KG1 (cell line): ENCODE measurements at regions not wholly inside any gene's neighbourhood (a gene's known extent, or its start where the extent isn't known, plus 50 kb on each side); places are given as distances from the start of the nearest gene placed in this dataset.

ENCODE experiments used
- DNase-seq: peaks from one replicate; lab custom pipeline; 2025; lab: John Stamatoyannopoulos, UW

DNA sequence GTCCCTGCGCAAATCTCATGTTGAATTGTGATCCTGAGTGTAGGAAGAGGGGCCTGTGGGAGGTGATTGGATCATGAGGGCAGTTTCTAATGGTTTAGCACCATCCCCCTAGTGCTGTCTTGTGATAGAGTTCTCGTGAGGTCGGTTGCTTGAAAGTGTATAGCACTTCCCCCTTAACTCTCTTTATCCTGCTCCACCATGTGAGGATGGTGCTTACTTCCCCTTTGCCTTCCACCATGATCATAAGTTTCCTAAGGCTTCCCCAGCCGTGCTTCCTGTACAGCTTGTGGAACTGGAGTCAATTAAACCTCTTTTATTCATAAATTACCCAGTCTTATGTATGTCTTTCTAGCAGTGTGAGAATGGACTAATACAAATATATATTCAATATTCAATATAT lies 303.7 kb upstream of the SEL1L start:
- no peak for DNase-seq

DNA sequence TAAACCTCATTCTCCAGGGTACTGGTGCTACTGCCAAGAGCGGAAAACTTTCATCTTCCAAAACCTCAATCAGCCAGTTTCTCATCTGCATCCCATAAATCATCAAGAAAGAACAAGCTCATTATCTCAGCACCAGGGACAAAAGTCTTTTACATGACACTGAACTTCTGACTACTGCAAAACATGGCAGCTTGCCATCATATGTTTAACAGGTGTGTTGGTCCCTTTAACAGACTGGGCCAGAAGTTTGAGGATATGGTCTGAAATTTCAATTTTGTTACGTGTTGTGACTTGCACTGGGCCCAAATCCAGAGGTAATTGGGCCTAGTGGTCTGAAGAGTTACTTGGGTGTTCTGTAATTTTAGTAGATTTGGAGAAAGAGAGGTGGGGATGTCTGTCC lies 305.4 kb upstream of the SEL1L start:
- DNase-seq, result no peak

DNA sequence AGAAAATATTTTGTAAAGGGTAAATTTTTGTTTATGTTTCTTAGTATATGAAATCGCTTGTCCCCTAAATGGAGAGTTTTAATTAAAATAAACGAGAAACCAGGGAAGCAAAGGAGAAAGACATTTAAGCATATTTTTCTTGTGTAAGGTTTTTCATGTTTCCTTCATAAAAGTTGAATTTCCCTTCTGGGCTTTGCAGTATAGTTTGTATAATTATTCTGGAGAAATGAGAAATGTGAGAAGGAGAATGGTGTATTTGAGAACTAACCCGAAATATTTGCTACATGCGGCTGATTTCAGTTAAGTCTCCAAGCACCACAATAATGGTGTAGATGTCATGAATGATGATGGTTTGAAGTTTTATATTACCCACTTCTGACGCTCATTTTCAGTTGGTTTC lies 307.7 kb upstream of the SEL1L start:
- no peak for DNase-seq

DNA sequence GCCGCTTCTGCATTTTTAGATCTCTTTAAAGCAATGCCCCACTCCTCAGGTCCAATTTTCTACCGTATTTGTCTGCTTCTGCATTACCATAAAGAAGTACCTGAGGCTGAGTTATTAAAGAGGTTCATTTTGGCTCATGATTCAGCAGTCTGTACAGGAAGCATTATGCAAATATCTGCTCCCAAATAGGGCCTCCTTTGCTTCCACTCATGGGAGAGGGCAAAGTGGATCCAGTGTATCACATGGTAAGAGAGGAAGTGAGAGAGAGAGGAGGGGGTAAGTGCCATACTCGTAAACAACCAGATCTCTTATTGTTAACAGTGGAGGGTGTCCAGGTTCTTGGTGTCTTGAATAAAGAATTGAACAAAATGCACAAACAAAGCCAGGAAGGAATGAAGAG lies 316.1 kb upstream of the SEL1L start:
- no peak for DNase-seq

DNA sequence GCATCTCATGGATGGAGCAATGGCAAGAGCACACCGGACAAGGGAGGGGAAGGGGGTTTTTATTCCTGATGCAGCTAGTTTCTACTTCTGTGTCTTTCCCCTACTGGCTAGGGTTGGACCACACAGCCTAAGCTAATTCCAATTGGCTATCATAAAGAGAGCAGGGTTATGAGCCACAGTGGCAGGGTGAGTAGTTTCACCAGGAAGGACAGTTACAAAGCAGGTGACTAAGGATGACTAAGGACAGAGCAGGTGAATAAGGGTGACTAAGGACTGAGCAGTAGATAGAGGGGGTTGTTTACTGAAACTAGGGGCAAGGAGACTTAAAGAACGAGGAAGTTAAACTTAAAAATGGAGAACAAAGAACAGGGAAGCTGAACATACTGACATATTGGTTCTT lies 321.4 kb upstream of the SEL1L start:
- DNase-seq, result no peak

DNA sequence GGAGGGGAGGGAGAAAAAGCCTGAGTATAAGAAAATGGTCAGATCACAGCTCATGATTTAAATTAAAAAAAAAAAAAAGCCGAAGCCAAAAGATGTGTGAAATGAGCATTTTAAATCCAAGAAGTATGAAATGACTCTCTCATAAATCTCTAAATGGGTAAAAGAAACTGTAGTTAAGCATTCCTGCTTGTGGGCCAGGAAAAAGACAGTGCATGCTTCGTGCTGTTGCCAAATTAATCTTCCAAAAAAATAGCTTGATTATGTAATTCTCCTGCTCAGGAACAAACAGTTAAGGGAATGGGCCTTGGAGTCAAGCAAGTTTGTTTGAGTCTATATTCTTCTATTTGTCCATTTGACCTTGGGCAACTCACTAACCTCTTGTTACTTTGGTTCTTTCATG lies 325.4 kb upstream of the SEL1L start:
- DNase-seq, result no peak

DNA sequence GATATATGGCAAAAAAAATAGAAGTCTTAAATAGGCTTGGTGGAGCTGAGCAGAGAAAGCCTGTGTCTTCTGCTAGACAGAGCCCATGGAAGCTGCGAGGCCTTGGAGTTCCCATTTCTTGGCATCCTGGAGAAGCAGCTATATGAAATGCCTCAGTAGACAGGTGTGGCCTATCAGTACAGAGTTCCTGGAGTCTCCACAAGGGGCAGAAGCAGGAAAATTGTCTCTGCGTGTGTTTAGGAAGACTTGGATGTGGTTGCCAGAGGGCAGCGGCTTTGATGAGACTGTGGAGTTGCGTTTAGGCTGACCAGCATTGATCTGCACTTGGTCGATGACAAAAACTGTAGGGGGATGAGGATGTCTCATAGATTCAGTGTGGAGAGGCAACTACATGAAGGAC lies 334.5 kb upstream of the SEL1L start:
- no peak for DNase-seq

DNA sequence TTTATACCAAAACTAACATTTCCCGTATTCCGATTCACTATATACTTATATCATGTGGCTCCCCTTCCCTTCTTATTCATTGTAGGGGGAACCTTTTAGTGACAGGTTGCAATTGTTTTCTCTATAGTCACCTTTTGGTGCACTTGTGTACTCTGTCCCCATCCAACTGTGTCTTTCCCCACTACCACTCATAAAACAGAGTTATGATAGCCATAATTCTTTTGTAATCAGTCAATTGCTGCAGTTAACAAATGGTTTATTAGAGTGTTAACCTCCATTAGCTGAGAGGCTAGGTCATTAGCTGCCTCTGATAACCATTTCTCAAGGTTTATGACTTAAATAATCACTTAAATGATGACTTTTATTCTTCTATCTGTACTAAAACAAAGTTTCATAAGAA lies 338.1 kb upstream of the SEL1L start:
- DNase-seq, result no peak

DNA sequence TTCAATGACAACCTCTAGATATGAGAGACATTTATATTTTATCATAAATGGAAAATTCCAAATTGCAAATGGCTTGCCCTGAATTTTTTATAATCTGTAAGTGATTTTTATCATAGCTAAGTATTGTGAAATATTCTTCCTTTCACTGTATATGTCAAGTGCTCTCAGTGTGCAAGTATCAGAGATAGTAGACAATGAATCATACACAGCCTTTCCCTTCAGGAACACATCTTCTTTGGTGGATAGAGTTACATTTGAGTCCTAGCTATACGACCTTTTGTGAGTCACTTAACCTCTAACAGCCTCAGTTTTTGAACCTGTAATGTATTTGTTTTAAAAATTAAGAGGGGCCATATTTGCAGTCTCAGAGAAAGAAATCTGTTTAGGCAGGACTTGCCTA lies 350.7 kb upstream of the SEL1L start:
- DNase-seq, result no peak

DNA sequence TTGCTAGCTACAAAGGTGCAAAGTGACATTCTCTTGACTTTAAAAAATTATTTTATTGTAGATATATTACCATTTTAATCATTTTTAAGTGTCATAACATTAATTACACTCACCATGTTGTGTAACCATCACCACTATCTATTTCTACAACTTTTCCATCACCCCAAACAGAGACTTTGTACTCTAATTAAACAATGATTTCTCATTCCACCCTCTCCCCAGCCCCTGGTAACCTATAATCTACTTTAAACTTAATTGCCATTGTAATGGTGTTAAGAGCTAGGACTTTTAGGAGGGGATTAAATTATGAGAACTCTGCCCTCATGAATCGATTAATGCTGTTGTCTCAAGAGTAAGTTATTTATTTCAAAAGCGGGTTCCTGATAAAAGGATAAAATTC lies 352.9 kb upstream of the SEL1L start:
- DNase-seq, result no peak

DNA sequence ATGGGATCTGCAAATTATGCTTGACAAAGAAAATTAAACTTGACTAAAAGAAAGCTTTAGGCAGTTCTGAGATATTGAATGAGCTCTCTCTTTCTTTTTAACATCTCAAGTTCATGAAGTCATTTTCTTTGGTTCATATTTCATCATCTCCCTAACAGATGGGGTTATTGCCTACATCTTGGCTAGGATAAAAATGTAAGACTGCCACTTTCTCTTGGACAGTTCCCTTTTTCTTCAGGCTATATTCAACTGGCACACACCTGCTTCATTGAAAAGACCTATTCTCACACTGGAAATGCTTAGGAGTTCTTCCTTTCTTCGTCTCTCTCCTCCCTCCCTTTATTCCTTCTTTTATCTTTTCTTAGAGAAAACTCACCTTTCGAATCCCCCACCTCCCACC lies 355.9 kb upstream of the SEL1L start:
- no peak for DNase-seq

DNA sequence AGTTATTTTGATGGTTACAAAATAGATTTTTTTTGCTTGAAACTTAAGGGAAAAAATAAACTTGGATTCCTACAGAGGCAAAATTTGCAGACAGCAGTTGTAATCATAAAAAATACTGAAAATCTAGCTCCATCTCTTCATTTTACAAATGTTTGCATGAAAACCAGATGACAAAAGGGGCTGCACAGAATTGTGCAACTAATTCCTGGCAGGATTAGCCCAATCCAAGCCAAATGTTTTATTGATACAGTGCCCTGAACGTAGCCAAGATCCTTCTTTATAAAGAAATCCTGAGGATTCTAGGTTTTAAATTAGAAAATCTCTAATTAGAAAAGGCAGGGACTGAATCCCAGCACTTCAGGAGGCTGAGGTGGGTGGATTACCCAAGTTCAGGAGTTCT lies 356.4 kb upstream of the SEL1L start:
- no peak for DNase-seq

DNA sequence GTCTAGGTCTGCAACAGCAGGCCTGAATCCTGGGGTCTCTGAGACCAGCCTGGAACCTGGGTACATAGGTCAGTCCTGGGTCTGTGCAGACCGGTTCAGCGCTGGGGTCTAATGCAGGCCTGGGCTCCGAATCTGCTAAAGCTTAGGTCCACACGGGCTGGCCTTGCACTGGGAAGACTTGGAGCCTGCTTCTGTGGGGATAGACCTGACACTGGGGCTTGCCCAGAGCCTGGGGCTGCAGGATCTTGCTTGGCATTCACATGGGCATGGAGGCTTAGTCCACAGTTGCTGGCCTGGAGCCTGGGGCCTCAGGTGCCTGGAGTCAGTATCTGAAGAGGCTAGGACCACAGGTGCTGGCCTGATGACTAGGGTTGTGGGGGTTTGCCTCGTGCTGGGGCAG lies 369.8 kb upstream of the SEL1L start:
- DNase-seq, result no peak

DNA sequence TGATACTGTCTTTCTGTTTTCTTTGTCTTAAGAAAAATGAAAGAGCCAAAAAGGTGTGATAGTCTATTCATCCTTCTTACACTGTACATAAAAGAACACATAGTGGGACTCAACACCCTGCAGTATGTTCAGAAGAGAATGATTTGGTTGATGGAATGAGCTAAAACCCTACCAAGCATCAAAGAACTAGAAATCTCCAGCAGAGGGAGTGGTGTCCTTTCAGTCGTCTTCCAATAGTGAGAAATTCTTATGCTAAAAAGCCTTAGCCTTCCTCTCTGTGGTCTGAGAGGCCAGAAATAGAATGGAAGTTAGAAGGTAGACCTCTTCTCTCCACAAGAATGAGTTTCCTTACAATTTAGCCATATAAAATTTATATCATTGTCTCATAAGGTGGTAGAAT lies 393.4 kb upstream of the SEL1L start:
- DNase-seq, result no peak

DNA sequence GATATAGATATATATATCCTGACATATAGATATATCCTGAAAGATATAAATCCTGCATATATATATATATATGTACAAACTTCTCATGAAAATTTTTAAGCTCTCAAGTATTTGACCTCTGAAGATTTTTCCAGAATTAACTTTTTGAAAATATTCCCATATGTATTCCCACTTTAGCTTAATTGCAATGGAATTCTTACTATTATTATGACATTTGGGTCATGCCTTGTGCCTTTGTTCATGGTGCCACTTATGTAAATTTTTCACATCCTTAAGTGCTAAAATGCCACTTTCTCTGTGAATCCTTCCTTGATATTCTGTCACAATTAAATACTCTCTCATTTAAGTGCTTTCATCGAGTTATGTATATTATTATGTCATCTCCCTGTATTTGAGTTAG lies 398.2 kb upstream of the SEL1L start:
- DNase-seq, result no peak

DNA sequence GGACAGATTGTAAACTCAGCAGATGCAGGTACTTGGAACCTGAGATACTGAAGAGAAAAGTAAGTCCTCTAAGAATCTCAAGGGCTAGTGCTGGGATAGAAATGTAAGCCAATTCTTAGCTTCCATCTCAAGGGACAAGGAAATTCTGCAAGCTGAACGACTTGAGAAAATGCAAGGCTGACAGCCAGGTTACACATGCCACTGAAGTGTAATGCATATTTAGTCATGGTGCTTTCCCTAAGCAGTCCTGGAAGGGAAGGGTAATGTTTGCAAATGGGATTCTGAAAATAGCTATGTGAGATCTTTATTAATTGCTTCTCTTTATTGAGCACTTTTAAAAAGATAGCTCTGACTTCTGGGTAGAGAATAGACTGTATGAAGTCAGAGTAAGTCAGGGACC lies 402.7 kb upstream of the SEL1L start:
- no peak for DNase-seq

DNA sequence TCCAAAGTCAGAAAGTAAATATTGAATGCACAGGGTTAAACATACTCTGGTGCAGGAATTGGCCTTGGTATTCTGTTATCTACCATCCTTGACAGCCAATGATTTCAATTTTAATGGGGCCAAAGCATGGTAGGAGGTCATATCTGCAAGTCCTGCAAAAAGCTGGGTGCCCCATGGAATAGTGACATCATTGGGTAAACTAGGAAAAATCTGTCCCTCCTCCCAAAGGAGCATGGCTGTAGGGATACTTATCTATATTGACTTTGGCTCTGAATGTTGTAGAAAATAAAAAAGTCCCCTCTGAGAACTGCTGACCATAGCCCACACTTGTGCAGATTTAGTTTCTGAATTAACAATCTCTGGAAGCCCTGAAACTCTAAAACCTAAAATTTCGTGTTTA lies 403.2 kb upstream of the SEL1L start:
- DNase-seq, result no peak

DNA sequence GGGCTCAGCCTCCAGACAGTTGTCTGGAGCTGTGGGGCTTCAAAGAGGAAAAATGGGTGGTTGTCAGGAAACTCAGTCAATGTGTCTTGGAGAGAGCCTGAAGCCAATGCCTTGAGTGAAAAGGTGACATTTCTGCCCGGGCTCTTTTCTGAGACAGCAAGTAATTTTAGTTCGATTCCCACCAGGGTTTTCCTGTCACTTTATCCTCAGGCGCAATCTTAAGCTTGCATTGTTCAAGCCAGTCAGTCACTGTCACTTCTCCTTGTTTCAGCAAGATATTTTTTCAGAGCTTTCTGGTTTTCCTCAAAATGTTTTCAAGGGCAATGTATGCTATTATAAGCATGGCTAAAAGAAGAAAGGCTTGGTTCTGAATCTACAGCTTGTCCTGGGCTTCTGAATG lies 404.7 kb upstream of the SEL1L start:
- DNase-seq, result no peak

DNA sequence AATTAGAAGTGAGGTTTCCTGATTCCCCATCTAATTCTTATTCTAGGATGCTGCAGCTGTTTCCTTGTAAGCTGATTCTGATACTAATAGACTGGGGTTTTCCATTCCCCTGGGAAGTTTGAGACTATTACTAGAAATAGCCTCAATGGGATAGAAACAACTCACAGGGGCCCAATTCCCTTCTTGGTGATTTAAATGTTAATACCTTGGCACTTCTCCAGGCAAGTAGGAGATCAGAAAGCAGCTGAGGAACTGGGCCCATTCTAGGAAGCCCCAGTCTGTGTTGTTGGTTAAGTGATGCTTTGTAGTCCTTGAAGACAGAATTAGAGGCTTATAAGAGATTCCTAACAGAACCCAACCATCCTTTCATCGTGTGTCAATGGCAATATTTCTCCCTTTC lies 407.0 kb upstream of the SEL1L start:
- no peak for DNase-seq

DNA sequence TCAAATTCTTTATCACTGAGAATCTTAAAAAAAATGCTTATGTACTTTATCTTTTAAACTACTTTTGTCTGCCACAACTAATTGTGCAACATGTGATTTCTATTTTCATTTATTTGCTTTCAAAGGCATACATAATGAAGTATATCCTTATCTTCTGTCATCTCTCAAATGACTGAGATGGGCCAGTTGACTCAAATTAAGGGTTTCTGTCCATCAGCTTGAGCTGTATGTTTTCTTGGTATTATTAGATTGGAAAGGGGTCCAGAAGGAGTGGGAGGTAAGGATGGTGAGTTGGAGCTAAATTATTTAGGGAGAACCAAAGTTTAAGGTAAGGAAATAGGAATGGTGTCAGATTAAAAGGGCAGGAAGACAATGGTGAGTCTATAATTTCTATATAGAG lies 408.4 kb upstream of the SEL1L start:
- DNase-seq, result no peak

DNA sequence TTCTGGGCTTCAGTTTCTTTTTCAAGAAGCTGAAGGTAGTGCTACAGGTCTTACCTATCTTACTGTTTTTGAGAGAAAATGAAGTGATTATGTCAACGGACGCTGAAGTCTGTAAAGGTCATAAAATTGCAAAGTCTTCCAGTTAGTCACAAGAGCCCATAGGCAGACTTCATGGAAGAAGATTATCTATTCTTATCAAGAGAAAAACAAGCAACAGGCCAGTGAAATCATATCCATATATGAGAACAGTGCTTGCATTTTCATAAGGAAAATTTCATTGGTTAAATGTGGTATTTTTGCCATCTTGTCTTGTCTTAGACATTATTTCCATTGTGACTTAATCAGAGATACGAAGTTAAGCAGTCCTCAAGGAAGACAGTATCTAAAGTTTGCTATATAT lies 412.7 kb upstream of the SEL1L start:
- no peak for DNase-seq

DNA sequence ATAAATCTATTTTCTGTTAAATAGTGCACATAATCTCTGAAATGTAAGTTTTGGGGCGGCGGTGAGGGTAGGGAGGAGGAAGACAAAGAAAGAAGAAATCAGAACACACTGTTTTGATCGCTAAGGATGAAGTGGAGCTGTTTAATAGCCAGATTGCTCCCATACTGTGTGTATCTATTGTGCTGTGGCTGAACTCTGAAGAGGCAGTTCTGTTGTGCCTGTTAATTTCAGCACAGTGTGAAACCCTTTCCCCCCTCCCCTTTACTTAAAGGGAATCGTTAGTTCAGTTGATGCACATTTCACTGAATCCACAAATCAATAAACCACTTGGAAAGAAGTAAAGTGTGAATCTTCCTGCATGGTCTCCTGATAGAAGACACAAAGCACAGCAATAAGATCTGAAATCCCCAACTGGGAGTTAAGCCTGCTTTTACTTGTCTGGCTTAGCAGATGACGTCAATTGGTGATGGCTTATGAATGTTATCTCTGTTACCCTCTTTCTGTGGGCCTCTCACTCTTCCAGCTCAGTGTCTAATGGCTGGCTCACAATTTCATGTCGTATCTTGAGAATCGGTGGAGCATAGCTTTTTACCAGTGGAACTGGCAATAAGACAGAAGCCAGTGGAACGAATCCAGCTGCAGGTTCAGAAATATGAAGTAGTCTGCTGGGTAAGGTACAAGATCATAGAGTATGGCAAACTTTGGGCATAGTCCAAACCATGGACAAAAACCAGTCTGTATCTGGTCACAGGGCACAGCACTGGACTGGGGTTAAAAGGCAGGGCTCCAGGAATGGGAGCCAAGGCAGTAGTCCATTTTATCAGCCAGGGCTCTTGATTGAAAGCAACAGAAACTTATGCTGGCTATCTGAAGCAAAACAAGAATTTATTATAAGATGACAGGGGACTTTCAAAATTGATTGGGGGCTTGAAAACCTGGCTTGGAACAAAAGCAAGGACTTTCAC lies 413.5 kb upstream of the SEL1L start:
- DNase-seq, result no peak

DNA sequence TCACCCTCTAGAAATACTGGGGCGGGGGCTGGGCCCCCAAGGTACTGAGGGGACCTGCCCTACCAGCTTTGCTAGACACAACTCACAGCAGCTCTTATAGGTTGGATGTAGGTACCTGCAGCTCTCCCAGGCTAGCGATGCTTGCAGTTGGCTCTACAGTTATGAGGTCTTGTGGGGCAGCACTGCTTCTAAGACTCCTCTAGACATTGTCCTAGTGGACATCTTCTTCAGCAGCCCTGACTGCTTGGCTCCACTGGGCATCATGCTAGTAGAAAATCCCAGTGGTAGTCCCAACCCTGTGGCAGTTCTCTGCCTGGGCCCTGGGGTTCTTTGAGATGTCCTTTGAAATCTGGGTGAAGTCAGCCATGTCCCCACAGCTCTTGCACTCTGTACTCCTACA lies 419.3 kb upstream of the SEL1L start:
- DNase-seq, result no peak

DNA sequence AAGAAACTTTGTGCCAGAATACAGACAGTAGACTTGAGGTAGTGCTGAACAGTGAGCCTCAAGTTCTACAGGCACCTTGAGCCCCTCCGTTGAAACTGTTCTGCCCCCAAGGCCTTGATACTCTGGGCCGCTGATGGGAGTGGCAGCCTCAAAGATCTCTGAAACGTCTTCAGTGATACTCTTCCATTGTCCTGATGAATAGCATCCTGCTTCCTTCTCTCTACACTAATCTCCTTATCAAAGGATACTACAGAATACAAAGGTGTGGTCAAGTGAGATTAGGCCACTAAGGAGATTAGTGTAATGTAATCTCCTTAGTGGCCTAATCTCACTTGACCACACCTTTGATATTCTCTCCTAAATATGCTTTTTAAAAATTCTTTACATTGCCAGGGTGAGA lies 419.8 kb upstream of the SEL1L start:
- DNase-seq, result no peak
